Activated T-cell treated with anti-CD3 and anti-CD28 coated beads for 4 hours (primary cell): ENCODE measurements at regions not wholly inside any gene's neighbourhood (a gene's known extent, or its start where the extent isn't known, plus 50 kb on each side); places are given as distances from the start of the nearest gene placed in this dataset.

ENCODE experiments used
- DNase-seq: peaks from one replicate; pipeline ENCODE4 v3.0.0-alpha.2; 2020

- DNase-seq: no peak
Observed at GRCh38 chr13:76027131-76027530, 391.0 kb downstream of the LMO7 start.

GRCh38 chr13:76025392-76025791 is 389.3 kb downstream of the LMO7 start:
- no peak for DNase-seq

GRCh38 chr13:76024151-76024550 is 388.0 kb downstream of the LMO7 start:
- DNase-seq: no peak

- no peak for DNase-seq
Observed at GRCh38 chr13:76023652-76024051, 387.5 kb downstream of the LMO7 start.

- DNase-seq: no peak
Observed at GRCh38 chr13:76020421-76020955, 384.4 kb downstream of the LMO7 start.

- no peak for DNase-seq
Observed at GRCh38 chr13:76019421-76020044, 383.4 kb downstream of the LMO7 start.

GRCh38 chr13:76017861-76018556 is 381.9 kb downstream of the LMO7 start:
- no peak for DNase-seq

GRCh38 chr13:76016799-76017400 is 380.8 kb downstream of the LMO7 start:
- no peak for DNase-seq

GRCh38 chr13:76014406-76015318 is 378.5 kb downstream of the LMO7 start:
- DNase-seq: no peak

GRCh38 chr13:76012091-76012721 is 376.1 kb downstream of the LMO7 start:
- no peak for DNase-seq

GRCh38 chr13:76009267-76009890 is 373.2 kb downstream of the LMO7 start:
- DNase-seq: no peak

GRCh38 chr13:76004416-76004815 is 368.3 kb downstream of the LMO7 start:
- DNase-seq: no peak

GRCh38 chr13:76000131-76000530 is 364.0 kb downstream of the LMO7 start:
- no peak for DNase-seq

GRCh38 chr13:75996582-75996981 is 360.5 kb downstream of the LMO7 start:
- DNase-seq: no peak

- no peak for DNase-seq
Observed at GRCh38 chr13:75995966-75996365, 359.8 kb downstream of the LMO7 start.

GRCh38 chr13:75993823-75994222 is 357.7 kb downstream of the LMO7 start:
- DNase-seq: no peak

- no peak for DNase-seq
Observed at GRCh38 chr13:75993241-75993640, 357.1 kb downstream of the LMO7 start.

- DNase-seq: no peak
Observed at GRCh38 chr13:75986818-75987217, 350.7 kb downstream of the LMO7 start.

GRCh38 chr13:75985132-75985531 is 349.0 kb downstream of the LMO7 start:
- DNase-seq: no peak

- no peak for DNase-seq
Observed at GRCh38 chr13:75978818-75979217, 342.7 kb downstream of the LMO7 start.

GRCh38 chr13:75968103-75968838 is 332.1 kb downstream of the LMO7 start:
- no peak for DNase-seq
